LNCaP clone FGC (cell line): ENCODE measurements at regions not wholly inside any gene's neighbourhood (a gene's known extent, or its start where the extent isn't known, plus 50 kb on each side); places are given as distances from the start of the nearest gene placed in this dataset.

Experiments
- DNase-seq: peaks from one replicate; pipeline ENCODE4 v3.0.0-alpha.2; 2011; ENCODE audit warnings: low read depth
- H3K4me3 ChIP-seq: 2 replicates; pipeline ENCODE4 v1.5.1; 2011; ENCODE audit warnings: mild to moderate bottlenecking, low read depth, low read length, control low read depth
- TF ChIP-seq, protein P1 (sequence below): IDR thresholded peaks from 2 replicates; pipeline ENCODE4 v1.5.1; 2012; ENCODE audit warnings: mild to moderate bottlenecking; ENCODE audit not compliant: control insufficient read depth, insufficient read depth; ENCODE audit errors: extremely low read depth

DNA sequence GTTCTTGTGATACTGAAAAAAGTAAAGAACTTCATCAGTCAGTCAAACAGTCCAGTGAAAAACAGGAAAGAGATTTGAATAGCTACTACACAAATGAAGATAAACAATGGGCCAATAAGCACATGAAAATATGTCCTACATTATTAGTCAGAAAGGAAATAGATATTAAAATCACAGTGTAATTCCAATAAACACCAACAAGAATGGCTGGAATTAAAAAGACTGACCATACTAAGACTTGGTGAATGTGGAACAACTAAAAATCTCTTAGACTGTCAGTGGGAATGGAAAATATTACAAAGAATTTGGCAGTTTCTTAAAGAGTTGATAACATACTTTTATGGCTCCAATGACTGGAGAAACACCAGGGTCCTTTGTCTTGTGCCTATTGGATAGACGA lies 241.8 kb upstream of the USP24 start:
- H3K4me3 ChIP-seq = no peak overlapping the region
- DNase-seq = no peak
- TF ChIP-seq, protein P1, sequence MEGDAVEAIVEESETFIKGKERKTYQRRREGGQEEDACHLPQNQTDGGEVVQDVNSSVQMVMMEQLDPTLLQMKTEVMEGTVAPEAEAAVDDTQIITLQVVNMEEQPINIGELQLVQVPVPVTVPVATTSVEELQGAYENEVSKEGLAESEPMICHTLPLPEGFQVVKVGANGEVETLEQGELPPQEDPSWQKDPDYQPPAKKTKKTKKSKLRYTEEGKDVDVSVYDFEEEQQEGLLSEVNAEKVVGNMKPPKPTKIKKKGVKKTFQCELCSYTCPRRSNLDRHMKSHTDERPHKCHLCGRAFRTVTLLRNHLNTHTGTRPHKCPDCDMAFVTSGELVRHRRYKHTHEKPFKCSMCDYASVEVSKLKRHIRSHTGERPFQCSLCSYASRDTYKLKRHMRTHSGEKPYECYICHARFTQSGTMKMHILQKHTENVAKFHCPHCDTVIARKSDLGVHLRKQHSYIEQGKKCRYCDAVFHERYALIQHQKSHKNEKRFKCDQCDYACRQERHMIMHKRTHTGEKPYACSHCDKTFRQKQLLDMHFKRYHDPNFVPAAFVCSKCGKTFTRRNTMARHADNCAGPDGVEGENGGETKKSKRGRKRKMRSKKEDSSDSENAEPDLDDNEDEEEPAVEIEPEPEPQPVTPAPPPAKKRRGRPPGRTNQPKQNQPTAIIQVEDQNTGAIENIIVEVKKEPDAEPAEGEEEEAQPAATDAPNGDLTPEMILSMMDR = no peak

DNA sequence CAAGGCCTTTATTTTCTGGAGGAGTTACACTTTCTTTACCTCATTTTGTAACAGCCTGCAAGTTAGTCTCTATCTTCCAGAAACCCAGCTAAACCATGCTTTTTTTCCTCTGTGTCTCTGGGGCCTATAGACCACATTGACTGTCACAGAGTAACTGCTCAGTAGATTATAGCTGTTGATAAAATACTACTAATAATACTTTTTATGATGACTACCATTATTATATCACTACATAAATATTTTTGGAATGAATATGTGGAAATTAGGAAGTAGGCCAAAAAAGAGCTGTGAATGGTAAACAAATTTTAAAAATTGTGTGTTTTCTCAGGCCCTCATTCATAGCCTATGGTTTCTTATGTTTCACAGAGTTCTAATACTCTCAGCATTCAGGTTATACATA lies 233.1 kb upstream of the USP24 start:
- DNase-seq = no peak
- TF ChIP-seq, protein P1 = no peak
- no peak overlapping the region for H3K4me3 ChIP-seq

DNA sequence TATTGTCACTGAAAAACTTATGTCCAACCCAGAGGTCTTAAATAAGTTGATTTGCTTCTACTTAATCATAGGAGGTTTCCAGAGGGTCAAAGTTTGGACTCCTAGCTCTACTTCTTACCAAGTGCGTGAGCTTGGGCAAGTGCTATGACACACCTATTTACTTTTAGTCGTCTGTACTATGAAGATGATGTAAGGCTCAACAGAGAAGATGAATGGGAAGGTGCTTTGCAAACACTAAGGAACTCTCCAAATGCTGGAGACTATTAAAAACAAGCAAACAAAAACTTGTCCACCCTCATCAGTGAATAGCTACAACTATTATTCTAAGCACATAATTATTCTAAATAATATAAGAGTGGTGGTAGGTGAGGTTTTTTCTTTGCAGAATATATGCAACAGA lies 232.3 kb upstream of the USP24 start:
- no peak overlapping the region for H3K4me3 ChIP-seq
- peak; percentile 47 for DNase-seq
- TF ChIP-seq, protein P1 = no peak

DNA sequence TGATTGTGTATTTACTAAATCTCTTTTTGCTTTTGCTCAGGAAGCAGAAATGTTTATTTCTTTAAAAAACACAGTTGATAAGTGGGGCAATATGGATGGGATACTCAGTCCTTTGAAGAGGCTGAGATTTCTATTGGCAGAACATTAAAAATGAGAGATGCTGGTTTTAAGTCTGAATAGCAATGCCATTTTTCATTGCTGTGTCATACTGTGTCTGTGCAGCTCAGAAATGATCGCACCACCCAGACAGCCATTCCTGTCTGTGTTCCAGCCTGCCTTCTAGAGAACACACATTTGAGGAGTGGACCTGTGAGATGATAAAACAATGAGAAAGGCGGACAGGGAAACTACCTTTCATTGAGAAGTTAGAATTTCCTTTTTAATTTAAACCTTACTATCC lies 231.2 kb upstream of the USP24 start:
- TF ChIP-seq, protein P1 = no peak
- no peak overlapping the region for H3K4me3 ChIP-seq
- DNase-seq = no peak

DNA sequence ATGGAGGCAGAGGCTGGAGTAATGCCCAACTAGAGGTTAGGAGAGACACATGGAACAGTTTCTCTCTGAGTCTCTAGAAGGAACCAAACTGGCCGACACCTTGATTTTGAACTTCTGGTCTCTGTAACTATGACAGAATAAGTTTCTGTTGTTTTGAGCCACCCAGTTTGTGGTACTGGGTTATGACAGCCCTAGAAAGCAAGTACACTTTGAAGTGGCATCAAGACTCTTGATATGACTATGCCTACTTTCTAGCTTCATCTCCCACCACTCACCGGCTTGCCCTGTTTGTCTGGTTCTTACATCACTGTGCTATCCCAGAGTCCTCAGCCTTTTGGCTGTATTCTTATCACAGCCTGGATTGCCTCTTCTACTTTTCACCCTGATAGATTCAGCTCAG lies 230.3 kb upstream of the USP24 start:
- TF ChIP-seq, protein P1 = no peak
- no peak for DNase-seq

DNA sequence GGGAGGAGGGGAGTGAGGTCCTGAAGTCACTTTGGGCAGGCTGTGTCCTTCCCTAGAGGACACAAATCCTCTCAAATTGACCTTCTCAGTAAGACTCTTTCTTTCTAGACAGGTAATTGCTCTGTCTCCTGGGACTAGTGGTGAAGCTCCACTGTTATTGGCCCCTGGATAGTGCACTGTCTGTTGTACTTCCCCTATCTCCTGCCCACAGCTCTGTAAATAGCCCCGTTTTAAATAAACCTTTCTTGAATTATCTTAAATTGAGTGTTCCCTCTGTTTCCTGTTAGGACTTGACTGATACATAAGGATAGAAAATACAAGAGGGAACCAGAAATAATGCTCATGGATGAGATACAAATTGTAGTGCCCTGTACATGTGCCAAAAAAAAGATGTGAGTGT lies 229.5 kb upstream of the USP24 start:
- TF ChIP-seq, protein P1 = no peak
- H3K4me3 ChIP-seq = no peak overlapping the region
- DNase-seq = no peak

More for the DNA sequence above, 230.3 kb upstream of the USP24 start:
- H3K4me3 ChIP-seq = no peak overlapping the region

DNA sequence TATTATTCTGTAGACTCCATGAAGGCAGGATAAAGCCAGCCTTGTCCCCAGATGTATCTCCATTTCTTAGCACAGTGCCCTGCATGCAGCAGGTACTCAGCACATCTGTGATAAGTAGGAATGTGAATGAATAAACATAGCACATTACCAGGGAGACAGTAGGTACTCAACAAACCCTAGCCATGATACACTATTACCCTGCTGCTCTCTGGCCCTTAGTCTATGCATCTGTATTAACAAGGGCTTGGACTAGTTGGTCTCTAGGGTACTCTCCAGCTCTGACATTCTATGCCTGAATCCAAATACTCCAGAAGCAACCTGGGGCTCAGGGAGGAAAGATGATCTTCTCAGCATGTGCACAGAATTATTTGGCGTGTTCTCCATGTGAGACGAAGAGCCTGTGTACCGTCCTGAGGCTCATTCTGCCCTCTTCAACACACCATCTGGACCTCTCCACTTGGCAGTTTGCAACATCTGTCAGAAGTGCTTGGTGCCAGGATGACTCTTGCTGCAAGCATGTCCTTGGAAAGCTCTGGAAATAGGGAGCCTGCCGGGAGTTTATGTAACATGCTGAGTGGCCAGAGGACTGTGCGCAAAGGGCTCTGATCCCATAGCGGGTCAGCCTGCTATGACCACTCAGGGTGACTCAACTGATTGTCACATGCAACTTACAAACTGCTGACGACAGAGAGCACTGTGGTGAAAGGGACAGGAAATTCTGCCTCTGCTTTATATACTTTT lies 228.2 kb upstream of the USP24 start:
- H3K4me3 ChIP-seq = no peak overlapping the region
- TF ChIP-seq, protein P1 = no peak
- DNase-seq = no peak
